GM12878 (cell line): ENCODE measurements at regions not wholly inside any gene's neighbourhood (a gene's known extent, or its start where the extent isn't known, plus 50 kb on each side); places are given as distances from the start of the nearest gene placed in this dataset.

Experiments
- ATAC-seq: fragments of 200-7000 bp; cut with Tn5 transposase; 3 replicates; pipeline ENCODE4 v1.9.1; 2020; ENCODE audit warnings: mild to moderate bottlenecking, moderate library complexity
- BruUV-seq: library from RNA; stranded (reverse); fragments of 400-500 nt; replicated peaks from 2 replicates; lab custom pipeline; 2021; lab: Mats Ljungman, UMichigan
- CTCF ChIA-PET: fragments of 300-600 bp; sonication (Branson Sonifier 250); formaldehyde crosslinking; extraction: SDS; loops from one replicate; lab custom pipeline; 2021; ENCODE audit warnings: inconsistent platforms; lab: Yijun Ruan, JAX
- POLR2A ChIA-PET: fragments of 350-600 bp; formaldehyde crosslinking; extraction: SDS; loops from one replicate; lab custom pipeline; 2021; ENCODE audit warnings: inconsistent platforms; lab: Charles Lee
- RAD21 ChIA-PET: fragments of 300-600 bp; sonication (Branson Sonifier 250); formaldehyde crosslinking; loops from one replicate; lab custom pipeline; 2023; ENCODE audit warnings: antibody characterized with exemption; ENCODE audit not compliant: unreplicated experiment; lab: Charles Lee
- SMC1A ChIA-PET: fragments of 300-600 bp; sonication (Branson Sonifier 250); formaldehyde crosslinking; loops from one replicate; lab custom pipeline; 2023; ENCODE audit not compliant: unreplicated experiment, uncharacterized antibody; lab: Charles Lee
- DNase-seq: peaks from one replicate; pipeline ENCODE4 v3.0.0-alpha.2; 2011; ENCODE audit warnings: low read depth, low spot score
- FAIRE-seq: peaks from 3 replicates; lab custom pipeline; 2011; peaks lifted over from hg19 to GRCh38; lab: Jason Lieb, UNC
- H2AFZ ChIP-seq: 2 replicates; pipeline ENCODE4 v1.6.0; 2011; ENCODE audit warnings: low read depth, low read length, control low read depth; ENCODE audit not compliant: control insufficient read depth
- H3K27ac ChIP-seq: 2 replicates; pipeline ENCODE4 v1.5.1; 2011; ENCODE audit warnings: control low read depth; ENCODE audit not compliant: control insufficient read depth, insufficient read depth
- H3K27me3 ChIP-seq, 2 experiments: replicated peaks in 1 of 2; 2 replicates each; pipeline versions ENCODE4 v1.6.0 to v1.6.1; 2011; ENCODE audit warnings: low read length in 1 of 2; ENCODE audit not compliant: control insufficient read depth in 2 of 2, insufficient read depth in 2 of 2
- H3K36me3 ChIP-seq, 2 experiments: 2 replicates each; pipeline ENCODE4 v1.5.1; 2011; ENCODE audit warnings: low read length in 1 of 2; ENCODE audit not compliant: control insufficient read depth in 2 of 2, insufficient read depth in 2 of 2
- H3K4me1 ChIP-seq: 2 replicates; pipeline ENCODE4 v1.6.1; 2011; ENCODE audit warnings: mild to moderate bottlenecking, low read length, moderate library complexity, mixed read lengths; ENCODE audit not compliant: control insufficient read depth, insufficient read depth
- H3K4me2 ChIP-seq: 2 replicates; pipeline ENCODE4 v1.6.0; 2011; ENCODE audit warnings: control low read depth; ENCODE audit not compliant: control insufficient read depth, insufficient read depth
- H3K4me3 ChIP-seq: fragments of 200-600 bp; sonication (generic); 2 replicates; pipeline ENCODE4 v1.5.1; 2016
- H3K79me2 ChIP-seq: 2 replicates; pipeline ENCODE4 v1.6.0; 2011; ENCODE audit warnings: low read length; ENCODE audit not compliant: control insufficient read depth, insufficient read depth
- H3K9ac ChIP-seq: 2 replicates; pipeline ENCODE4 v1.8.0; 2011; ENCODE audit warnings: low read length, control low read depth, mixed read lengths; ENCODE audit not compliant: control insufficient read depth, insufficient read depth
- H3K9me3 ChIP-seq: replicated peaks from 3 replicates; pipeline ENCODE4 v1.5.1; 2011; ENCODE audit warnings: mild to moderate bottlenecking, low read length; ENCODE audit not compliant: control insufficient read depth, insufficient read depth
- H4K20me1 ChIP-seq: 2 replicates; pipeline ENCODE4 v1.6.0; 2011; ENCODE audit not compliant: control insufficient read depth, insufficient read depth
- E4F1 ChIP-seq: fragments of 450-650 bp; IDR thresholded peaks from 2 replicates; pipeline ENCODE4 v1.6.1; 2018; ENCODE audit warnings: borderline replicate concordance, mild to moderate bottlenecking; ENCODE audit not compliant: partially characterized antibody
- NKRF ChIP-seq: fragments of 450-650 bp; conservative IDR thresholded peaks from 2 replicates; pipeline ENCODE4 v1.6.1; 2017; ENCODE audit warnings: mild to moderate bottlenecking, moderate library complexity
- PRDM15 ChIP-seq: fragments of 450-650 bp; formaldehyde crosslinking; IDR thresholded peaks from 2 replicates; pipeline ENCODE4 v1.4.0; 2020; ENCODE audit warnings: mild to moderate bottlenecking, moderate library complexity
- SMAD5 ChIP-seq: IDR thresholded peaks from 2 replicates; pipeline ENCODE4 v1.6.1; 2016; ENCODE audit warnings: antibody characterized with exemption, low read depth
- TCF3 ChIP-seq: IDR thresholded peaks from 2 replicates; pipeline ENCODE4 v1.6.1; 2012; ENCODE audit warnings: low read depth, mild to moderate bottlenecking, low read length, borderline replicate concordance; ENCODE audit not compliant: insufficient read depth
- WGBS: methylation state at CpG from one replicate; pipeline ENCODE4 v1.1.6; 2016; ENCODE audit warnings: low lambda C conversion rate; ENCODE audit not compliant: insufficient replicate concordance, insufficient coverage; ENCODE audit errors: missing lambda C conversion rate; 5-methylcytosine and 5-hydroxymethylcytosine counted together
- in situ Hi-C: fragments of 300-500 bp; cut with MboI; formaldehyde crosslinking; loops from 9 replicates; pipeline ENCODE4 v1.14.3; 2018; ENCODE audit warnings: mixed read lengths
- intact Hi-C: fragments of 100-400 bp; cut with micrococcal nuclease; formaldehyde crosslinking; loops from one replicate; pipeline ENCODE4 v1.14.2; 2022; ENCODE audit not compliant: unreplicated experiment

GRCh38 chr14:76708028-76708427 is 53.2 kb upstream of the VASH1 start (continued):
- TF ChIP-seq E4F1, result no peak
- TF ChIP-seq PRDM15, result no peak

GRCh38 chr14:76708771-76709170 is 52.5 kb upstream of the VASH1 start:
- ChIA-PET CTCF (interaction anchor here (0.7 to 9.0 kb wide), 11 partner anchors 11 to 607 kb away, joined by 3 to 136 read pairs (median 10); partner anchors contain the start of gene ANGEL1), POLR2A (no interaction called here)
- FAIRE-seq, result no peak

More at GRCh38 chr14:76708771-76709170, 52.5 kb upstream of the VASH1 start:
- no peak for DNase-seq
- Histone ChIP-seq H3K4me2 (no peak overlapping the region), H3K4me1 (no peaks in the 10 kb centered on the region), H2AFZ (no peak overlapping the region), H3K9ac (no peak overlapping the region), H3K4me3 (no peak overlapping the region), H3K27me3 (no peaks in the 10 kb centered on the region; a peak in 2 of 4 replicates), H4K20me1 (no peaks in the 10 kb centered on the region), H3K79me2 (no peaks in the 10 kb centered on the region), H3K27ac (no peak overlapping the region), H3K36me3 (no peaks in the 10 kb centered on the region), H3K9me3 (no peaks in the 10 kb centered on the region)
- WGBS, result 64% methylated on average over 8 of the region's 8 CpGs
- BruUV-seq, result no TSS peak
- ATAC-seq, result no peak
- intact Hi-C loops (no loop called here), in situ Hi-C loops (no loop called here)
- ChIA-PET RAD21 (interaction anchor here (0.6 to 3.5 kb wide), 2 partner anchors 72 to 75 kb away, joined by 4 to 41 read pairs; no protein-coding TSS in a partner anchor), SMC1A (interaction anchor here (5.5 kb wide), 1 partner anchor 74 kb away, joined by 67 read pairs; no protein-coding TSS in a partner anchor)
- TF ChIP-seq NKRF (no peak), TCF3 (no peak), SMAD5 (no peak)
